ENCODE measurements at regions not wholly inside any gene's neighbourhood (a gene's known extent, or its start where the extent isn't known, plus 50 kb on each side); places are given as distances from the start of the nearest gene placed in this dataset.
"Not testable (repeated sequence)": the region's sequence is repeated elsewhere in the genome, so short reads cannot be mapped to it uniquely, and the experiment has no call there.

DNA sequence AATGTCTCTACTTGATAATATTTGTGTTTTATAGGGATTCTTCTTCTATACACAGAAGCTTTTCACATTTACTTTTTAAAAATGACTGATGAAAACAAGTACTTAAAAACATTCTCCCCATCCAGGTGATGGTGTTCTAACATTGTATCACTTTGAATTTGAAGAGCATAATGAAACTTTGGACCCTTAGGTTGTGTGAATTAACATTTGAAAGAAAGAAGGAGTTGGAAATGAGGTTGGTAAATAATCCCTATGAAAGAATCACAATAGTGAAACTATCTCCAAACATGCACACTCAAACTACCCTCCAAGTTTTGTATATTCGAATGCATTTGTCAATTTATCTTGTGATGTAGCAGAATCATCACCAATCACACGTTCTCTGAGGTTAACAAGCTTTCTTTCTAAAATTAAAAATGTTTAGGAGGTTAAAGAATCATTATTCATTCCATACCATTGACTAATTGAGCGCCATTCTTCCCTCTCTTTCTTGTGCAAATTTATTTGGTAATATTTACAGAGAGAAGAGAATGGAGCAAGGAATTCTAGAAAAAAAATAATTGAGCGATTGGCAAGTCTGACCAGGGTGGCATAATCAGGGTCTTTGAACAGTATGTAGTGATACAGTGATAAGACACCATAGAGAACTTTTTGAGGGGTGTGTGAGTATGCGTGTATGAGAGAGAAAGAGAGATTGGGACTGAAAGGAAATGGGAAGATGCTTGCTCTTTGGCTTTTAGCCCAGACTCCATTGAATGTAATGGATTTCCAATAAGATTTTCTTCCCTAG, 260.0 kb upstream of the NRXN1 start:
- no peak for DNase-seq

GRCh38 chr2:51290725-51291124, 258.8 kb upstream of the NRXN1 start:
- no peak for DNase-seq

- DNase-seq: no peak
Measured at GRCh38 chr2:51289045-51289444, 257.1 kb upstream of the NRXN1 start.

DNA sequence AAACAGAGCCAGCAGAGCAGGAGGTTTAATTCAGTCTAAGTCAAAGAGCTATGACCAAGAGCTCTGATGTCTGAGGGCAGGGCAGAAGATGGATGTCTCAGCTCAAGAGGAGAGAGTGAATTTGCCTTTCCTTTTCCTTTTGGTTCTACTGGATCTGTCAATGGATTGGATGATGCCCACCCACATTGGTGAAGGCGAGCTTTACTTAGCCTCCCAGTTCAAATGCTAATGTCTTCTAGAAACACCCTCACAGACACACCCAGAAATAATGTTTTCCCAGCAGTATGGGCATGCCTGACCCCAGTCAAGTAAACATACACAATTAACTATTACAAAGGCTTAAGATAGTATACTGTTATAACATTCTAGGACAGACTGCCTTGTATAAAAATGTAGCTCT, 236.3 kb upstream of the NRXN1 start:
- DNase-seq: no peak

GRCh38 chr2:51265539-51265938, 233.6 kb upstream of the NRXN1 start:
- DNase-seq: no peak

DNA sequence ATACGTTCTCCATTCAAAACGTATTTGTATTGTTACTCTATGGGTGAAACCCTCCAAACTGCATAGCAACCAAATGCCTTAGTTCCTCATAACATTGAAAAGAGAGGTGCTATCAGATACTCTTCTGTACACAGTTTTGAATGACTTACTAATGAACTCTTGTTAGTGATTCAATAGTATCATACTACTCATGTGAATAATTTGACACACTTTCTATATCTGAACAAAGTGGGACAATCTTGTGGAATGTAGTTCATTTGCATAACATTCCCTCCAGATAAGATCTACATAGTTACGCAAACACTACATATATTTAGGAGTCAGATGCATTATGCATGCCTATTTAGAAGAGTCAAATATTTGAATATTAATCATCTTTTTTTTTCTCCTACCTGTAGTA, 232.0 kb upstream of the NRXN1 start:
- no peak for DNase-seq

DNA sequence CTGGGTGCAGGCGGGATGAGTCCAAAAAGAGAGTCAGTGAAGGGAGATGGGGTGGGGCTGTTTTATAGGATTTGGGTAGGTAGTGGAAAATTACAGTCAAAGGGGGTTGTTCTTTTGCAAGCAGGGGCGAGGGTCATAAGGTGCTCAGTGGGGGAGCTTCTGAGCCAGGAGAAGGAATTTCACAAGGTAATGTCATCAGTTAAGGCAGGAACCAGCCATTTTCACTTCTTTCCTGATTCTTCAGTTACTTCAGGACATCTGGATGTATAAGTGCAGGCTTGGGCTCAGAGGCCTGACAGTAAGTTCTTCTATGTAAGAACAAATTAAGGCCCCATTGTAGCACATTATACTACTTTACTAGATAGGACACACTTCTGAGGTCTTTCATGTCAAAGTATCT, 231.2 kb upstream of the NRXN1 start:
- not testable (repeated sequence) for DNase-seq

GRCh38 chr2:51258301-51258700, 226.4 kb upstream of the NRXN1 start:
- DNase-seq: no peak

GRCh38 chr2:51256736-51257135, 224.8 kb upstream of the NRXN1 start:
- no peak for DNase-seq

DNA sequence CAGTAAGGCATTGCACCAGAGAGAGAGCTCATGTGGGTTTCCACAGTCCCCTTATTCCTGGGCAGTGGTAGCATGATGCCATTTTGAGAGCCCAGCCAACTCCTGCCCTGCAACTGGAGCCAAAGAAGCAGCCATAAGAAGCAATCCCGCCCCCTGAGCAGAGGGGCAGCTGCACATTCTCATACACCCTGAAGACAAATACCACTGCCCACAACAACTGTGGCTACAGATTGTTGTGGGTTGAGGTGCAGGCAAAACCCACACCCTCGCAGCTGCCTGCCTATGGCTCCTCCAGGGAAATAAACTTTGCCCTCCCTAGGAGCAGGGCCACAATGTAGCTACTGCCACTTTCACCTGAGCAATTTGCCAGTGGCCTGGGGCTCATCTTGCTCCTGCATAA, 219.4 kb upstream of the NRXN1 start:
- DNase-seq: no peak

DNA sequence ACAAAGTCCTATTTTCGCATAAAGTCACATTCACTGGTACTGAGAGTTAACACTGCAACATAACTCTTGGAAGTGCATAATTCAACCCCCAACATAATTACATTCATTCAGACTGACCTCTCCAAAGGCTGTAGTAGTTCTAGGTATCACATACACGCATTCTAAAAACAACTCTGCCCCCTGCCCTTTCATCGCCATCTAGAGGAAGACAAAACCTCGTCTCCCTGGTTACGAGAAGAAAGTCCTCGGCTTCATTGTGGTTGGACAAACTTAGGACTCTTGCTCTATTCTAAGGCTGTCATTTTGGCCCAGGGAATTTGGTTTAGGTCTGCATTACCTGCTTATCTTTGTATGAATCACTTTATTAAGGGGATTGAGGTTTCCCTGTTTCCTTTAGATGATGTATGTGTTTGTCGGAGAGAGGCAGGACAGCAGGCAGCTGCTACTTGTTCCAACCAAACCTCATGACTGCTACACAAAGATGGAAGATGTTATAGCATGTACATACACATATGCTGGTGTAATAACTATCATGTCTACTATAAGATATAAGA, 215.4 kb upstream of the NRXN1 start:
- no peak for DNase-seq

- DNase-seq: no peak
Measured at GRCh38 chr2:51243892-51244535, 212.1 kb upstream of the NRXN1 start.

GRCh38 chr2:51237626-51238271, 205.8 kb upstream of the NRXN1 start:
- no peak for DNase-seq

- no peak for DNase-seq
Measured at GRCh38 chr2:51232027-51232426, 200.1 kb upstream of the NRXN1 start.

DNA sequence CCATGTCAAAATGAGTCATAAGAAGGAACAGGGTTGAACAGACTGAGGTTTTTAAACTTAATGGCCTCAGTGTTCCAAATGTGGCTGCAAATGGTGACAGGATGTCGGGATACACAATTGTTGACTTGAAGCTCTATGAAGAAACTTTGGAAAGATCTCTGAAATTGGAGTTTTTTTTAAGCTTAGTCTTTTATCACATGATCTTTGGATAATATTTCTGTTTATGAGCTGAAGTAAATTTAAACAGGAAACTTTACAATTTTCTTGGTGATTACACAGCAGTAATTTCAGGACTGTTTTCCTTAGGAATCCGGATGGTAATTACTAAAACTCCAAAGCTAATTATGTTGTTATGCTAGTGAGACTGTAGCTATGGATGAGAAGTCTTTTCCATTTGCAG, 199.1 kb upstream of the NRXN1 start:
- peak; percentile 4 for DNase-seq

GRCh38 chr2:51225377-51225776, 193.4 kb upstream of the NRXN1 start:
- no peak for DNase-seq

GRCh38 chr2:51224790-51225189, 192.9 kb upstream of the NRXN1 start:
- DNase-seq: no peak

DNA sequence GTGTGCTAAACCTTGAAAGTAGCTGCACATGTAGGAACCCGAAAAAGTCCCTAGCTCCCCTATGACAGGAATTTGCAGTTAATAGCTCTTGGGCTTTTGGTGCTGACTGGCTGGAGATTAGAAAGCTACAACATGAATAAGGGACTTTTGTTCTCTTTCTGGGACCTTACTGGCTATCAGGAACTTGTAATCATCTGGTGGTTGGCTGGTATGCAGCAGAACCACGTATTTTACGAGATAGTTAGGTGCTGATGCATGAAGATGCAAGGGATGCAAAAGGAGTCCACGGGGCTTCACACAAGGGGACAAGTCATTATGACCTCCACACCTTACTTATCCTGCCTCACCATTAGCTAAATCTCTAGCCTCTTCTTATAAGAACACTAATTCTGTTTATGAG, 190.2 kb upstream of the NRXN1 start:
- DNase-seq: no peak

GRCh38 chr2:51220606-51221005, 188.7 kb upstream of the NRXN1 start:
- no peak for DNase-seq

DNA sequence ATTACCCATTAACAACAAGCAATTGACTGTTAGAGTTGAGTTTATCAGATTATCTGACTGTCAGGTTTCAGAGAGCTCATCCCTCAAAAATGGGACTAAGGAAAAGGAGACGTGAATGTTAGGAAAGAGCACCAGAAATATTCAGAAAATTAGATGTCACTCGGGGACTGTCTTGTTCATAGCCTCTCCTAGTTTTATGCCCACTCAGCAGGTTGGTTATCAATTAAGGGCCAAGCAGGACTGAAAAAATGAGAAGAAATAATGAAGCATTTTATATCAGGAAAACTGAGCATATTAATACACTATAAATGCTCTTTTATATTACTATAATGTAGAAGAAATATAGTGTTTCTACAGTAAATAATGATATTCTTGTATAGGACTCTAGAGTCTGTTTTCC, 188.1 kb upstream of the NRXN1 start:
- DNase-seq: no peak

GRCh38 chr2:51219468-51219867, 187.5 kb upstream of the NRXN1 start:
- no peak for DNase-seq

DNA sequence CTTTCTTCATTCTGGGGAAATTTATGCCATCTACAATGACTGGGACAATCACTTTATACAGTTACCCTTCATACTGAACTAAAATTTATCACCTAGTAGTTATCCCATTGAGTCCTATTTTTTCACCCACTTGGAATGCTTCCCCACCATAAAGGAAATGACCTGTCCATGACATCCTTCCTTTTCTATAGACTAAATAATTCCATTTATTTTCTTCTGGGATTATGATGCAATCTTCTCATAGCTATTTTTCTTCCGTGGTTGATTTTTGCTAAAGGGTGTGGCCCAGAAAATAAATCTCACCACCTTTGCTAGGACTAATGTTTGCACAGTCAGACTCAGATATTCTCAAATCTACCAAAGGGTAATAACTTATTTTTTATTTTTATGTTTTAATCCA, 186.1 kb upstream of the NRXN1 start:
- DNase-seq: no peak

DNA sequence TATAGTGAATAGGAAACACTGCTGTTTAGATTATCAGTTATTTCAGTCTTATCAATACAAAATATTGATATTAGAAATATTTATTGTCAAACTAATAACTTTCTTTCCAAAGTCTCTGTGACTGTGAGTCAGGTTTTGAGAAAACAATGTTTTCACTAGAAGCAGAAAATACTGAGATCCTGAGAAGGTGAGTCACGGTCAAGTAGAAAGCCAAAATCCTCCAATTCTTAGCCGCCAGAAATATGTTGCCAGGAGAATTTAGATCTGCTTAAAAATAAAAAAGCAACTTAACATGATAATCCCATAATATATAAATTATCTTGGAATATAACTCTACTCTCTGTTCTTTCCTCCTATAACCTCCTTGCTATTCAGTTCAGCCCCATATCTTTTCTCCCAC, 181.9 kb upstream of the NRXN1 start:
- no peak for DNase-seq

DNA sequence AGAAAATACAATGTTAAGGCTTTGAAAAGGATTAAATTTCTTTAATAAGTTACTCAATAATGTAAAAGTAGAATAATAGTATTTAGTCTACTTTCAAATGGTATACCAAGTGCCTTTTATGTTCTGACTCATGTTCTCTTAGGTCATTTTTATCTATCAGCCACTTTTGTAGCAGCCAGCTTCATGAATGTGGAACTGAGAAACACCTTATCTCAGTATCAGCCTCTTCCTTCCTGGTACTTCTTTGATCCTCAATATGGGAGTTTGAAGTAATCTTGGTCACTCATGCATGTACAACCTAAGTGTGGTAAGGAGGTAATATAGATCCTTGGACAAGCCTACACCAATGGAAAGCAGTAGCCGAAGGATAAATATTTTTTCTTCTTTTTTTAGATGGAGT, 180.4 kb upstream of the NRXN1 start:
- DNase-seq: no peak
